ENCODE measurements at regions not wholly inside any gene's neighbourhood (a gene's known extent, or its start where the extent isn't known, plus 50 kb on each side); places are given as distances from the start of the nearest gene placed in this dataset.

DNA sequence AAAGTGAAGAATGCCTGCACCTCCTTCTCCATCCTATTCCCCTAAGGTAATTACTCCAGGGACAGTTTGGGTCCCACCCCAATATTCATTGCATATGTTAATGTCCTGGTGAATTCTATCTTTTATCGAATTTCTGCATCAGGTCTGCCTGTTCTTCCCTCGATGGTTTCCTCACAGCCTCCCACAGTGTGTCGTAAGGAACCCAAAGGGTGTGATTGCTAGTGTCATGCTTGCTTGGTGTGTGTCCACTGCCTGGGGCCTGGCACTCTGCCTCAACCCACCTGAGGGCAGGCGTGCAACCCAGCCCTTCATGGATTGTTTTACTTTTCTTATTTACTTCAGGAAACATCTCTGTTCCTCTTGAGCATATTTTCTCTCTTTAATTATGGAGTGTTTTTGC lies 60.2 kb upstream of the CYSLTR2 start:
- in situ Hi-C loops (cut with MboI; ENCODE audit: low sequenced_read_pairs) = no loop called here
- no peaks in the 10 kb centered on the region for H3K4me1 ChIP-seq (ENCODE audit: control insufficient read depth, insufficient read depth, low read length)
- H2BK5ac ChIP-seq (ENCODE audit: low read depth, low read length, poor library complexity, severe bottlenecking) = no peak overlapping the region
- no peak overlapping the region for H3K4me3 ChIP-seq (ENCODE audit: insufficient read depth, low read depth, low read length)
- no peak overlapping the region for H2AFZ ChIP-seq (replicated peaks; ENCODE audit: low read length, poor library complexity)
- intact Hi-C loops (cut with micrococcal nuclease) = no loop called here
- ATAC-seq (ENCODE audit: low read depth) = no peak
- H3K9ac ChIP-seq (ENCODE audit: low read depth, low read length) = no peak overlapping the region
- dilution Hi-C loops (cut with HindIII; ENCODE audit: low sequenced_read_pairs, unreplicated experiment) = no loop called here
- no peak overlapping the region for H4K8ac ChIP-seq (ENCODE audit: low read depth in 2 of 2, low read length in 2 of 2)
- no peak overlapping the region for H4K91ac ChIP-seq (ENCODE audit: insufficient read depth, low read depth, low read length)
- H2BK120ac ChIP-seq (ENCODE audit: low read depth, low read length) = no peak overlapping the region
- H3K56ac ChIP-seq (ENCODE audit: extremely low read depth, insufficient read depth, low read length) = no peak overlapping the region
- no peak for DNase-seq
- H3K14ac ChIP-seq (replicated peaks; ENCODE audit: low read depth, low read length) = no peak overlapping the region
- POLR2A ChIA-PET (ENCODE audit: unreplicated experiment) = no interaction called here
- WGBS, 2 experiments (ENCODE audit: extremely low coverage in 2 of 2, insufficient read length in 1 of 2) = no CpG with 5 or more reads among the region's 4 CpGs
- H3K23ac ChIP-seq (ENCODE audit: low read depth, low read length) = no peak overlapping the region
- peaks cover under 1% of the 10 kb centered on the region; the same call in 1 of the 2 replicates for H3K9me3 ChIP-seq (ENCODE audit: control insufficient read depth, insufficient read depth, low read length)
- H3K36me3 ChIP-seq (ENCODE audit: control insufficient read depth, insufficient read depth, low read length) = no peaks in the 10 kb centered on the region
- CTCF ChIA-PET = interaction anchor here (1.0 to 1.7 kb wide), 2 partner anchors 156 to 176 kb away, joined by 4 to 5 read pairs; no protein-coding TSS in a partner anchor
- H2AK9ac ChIP-seq (replicated peaks; ENCODE audit: low read depth, low read length, poor library complexity) = no peak overlapping the region
- TF ChIP-seq MAZ (IDR thresholded peaks at IDR 0.05; ENCODE audit: borderline replicate concordance, low read depth, low read length) (no peak), MXI1 (IDR thresholded peaks at IDR 0.05; ENCODE audit: borderline replicate concordance, low read depth, low read length) (no peak), POLR2A (IDR thresholded peaks at IDR 0.05; ENCODE audit: low read depth, low read length) (no peak)
- TF ChIP-seq, protein P1, sequence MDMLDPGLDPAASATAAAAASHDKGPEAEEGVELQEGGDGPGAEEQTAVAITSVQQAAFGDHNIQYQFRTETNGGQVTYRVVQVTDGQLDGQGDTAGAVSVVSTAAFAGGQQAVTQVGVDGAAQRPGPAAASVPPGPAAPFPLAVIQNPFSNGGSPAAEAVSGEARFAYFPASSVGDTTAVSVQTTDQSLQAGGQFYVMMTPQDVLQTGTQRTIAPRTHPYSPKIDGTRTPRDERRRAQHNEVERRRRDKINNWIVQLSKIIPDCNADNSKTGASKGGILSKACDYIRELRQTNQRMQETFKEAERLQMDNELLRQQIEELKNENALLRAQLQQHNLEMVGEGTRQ (IDR thresholded peaks at IDR 0.05; ENCODE audit: low read depth, low read length) = no peak
- no peak overlapping the region for H2BK15ac ChIP-seq (ENCODE audit: low read depth, low read length)
- no TSS peak for BruUV-seq (replicated peaks)
- no peak overlapping the region for H2AK5ac ChIP-seq (ENCODE audit: low read depth, low read length)
- no peak overlapping the region for H3K4ac ChIP-seq (ENCODE audit: low read depth, low read length)
- H4K20me1 ChIP-seq (ENCODE audit: insufficient read depth, low read length) = no peaks in the 10 kb centered on the region
- H3K27me3 ChIP-seq (ENCODE audit: control insufficient read depth, insufficient read depth, low read length) = no peaks in the 10 kb centered on the region; the same call in 1 of the 2 replicates
- H3K4me2 ChIP-seq (ENCODE audit: low read depth, low read length) = no peak overlapping the region
- no peak overlapping the region for H4K5ac ChIP-seq (ENCODE audit: low read depth, low read length)
- H2BK20ac ChIP-seq (ENCODE audit: low read depth, low read length) = no peak overlapping the region
- H3K9me1 ChIP-seq (ENCODE audit: insufficient read depth, low read length) = no peaks in the 10 kb centered on the region
- H3K27ac ChIP-seq (ENCODE audit: insufficient read depth, low read length) = no peak overlapping the region
- H3K18ac ChIP-seq (ENCODE audit: low read depth, low read length) = no peak overlapping the region
- H3K79me1 ChIP-seq (ENCODE audit: low read depth in 1 of 2, low read length in 2 of 2) = no peaks in the 10 kb centered on the region
